Nephron (organoid): ENCODE measurements at regions not wholly inside any gene's neighbourhood (a gene's known extent, or its start where the extent isn't known, plus 50 kb on each side); places are given as distances from the start of the nearest gene placed in this dataset.

Experiments
- H3K27ac Mint-ChIP-seq, 3 experiments: 2 replicates each; pipeline ENCODE4 v1.8.0; 2020; ENCODE audit warnings: mixed read lengths in 3 of 3, mild to moderate bottlenecking in 2 of 3, moderate library complexity in 1 of 3
- H3K27me3 Mint-ChIP-seq: 2 replicates; pipeline ENCODE4 v1.8.0; 2021; ENCODE audit warnings: low read depth, mild to moderate bottlenecking, moderate library complexity, mixed read lengths
- H3K36me3 Mint-ChIP-seq: 2 replicates; pipeline ENCODE4 v1.8.0; 2020; ENCODE audit warnings: low read depth, mixed read lengths
- H3K4me1 Mint-ChIP-seq: 2 replicates; pipeline ENCODE4 v1.8.0; 2020; ENCODE audit warnings: mixed read lengths
- H3K4me3 Mint-ChIP-seq, 3 experiments: 2 replicates each; pipeline ENCODE4 v1.8.0; 2020; ENCODE audit warnings: mild to moderate bottlenecking in 3 of 3, mixed read lengths in 3 of 3, moderate library complexity in 2 of 3
- H3K9me3 Mint-ChIP-seq: 2 replicates; pipeline ENCODE4 v1.8.0; 2020; ENCODE audit warnings: mixed read lengths
- TF ChIP-seq, protein P1 (sequence below), 3 experiments: fragments of 200-600 bp; sonication (generic); IDR thresholded peaks; one replicate each; pipeline ENCODE4 v1.5.0; 2021; ENCODE audit warnings: antibody characterized with exemption in 3 of 3; ENCODE audit not compliant: unreplicated experiment in 3 of 3

DNA sequence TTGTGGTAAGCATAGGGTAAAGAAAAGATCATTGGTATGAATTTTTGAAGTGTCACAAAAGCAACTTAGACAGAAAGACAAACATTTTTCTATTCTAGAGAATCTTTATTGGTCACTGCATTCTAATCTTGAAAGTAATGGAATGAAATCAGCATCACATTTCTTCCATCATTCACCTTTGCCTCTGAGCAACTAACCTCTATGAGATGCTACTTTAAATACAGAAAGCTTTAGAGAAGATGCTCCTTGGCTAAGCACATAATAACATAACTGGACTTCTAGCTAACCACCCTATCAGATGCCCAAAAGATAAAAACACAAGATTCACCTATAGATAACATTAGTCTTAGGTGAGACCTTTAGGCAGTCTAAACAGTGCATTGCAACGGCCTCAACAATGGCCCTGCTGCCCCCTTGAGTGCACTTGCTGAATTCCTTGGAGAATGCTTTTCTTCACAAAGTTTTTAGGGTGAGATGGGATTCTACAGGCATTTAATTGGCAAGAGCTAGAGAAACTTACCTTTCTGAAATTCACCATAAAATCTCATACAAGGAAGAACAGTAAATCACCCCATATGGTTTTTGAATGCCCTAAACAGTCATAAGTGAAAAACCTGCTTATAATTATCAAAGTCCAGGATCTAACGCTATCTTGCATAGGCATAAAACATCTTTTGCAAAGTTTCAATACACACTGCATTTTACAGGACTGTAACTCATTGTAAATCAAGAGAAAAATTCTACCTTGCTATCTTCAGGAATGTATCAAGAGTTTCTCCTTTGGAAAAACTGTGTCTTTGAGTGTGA is 791.3 kb upstream of the CHAC2 start:
- Mint-ChIP-seq H3K27me3 (peaks cover 6% of the 10 kb centered on the region), H3K4me3 (no peak overlapping the region), H3K36me3 (no peaks in the 10 kb centered on the region), H3K27ac (no peak overlapping the region), H3K4me1 (no peaks in the 10 kb centered on the region), H3K9me3 (no peaks in the 10 kb centered on the region)
- TF ChIP-seq, protein P1, sequence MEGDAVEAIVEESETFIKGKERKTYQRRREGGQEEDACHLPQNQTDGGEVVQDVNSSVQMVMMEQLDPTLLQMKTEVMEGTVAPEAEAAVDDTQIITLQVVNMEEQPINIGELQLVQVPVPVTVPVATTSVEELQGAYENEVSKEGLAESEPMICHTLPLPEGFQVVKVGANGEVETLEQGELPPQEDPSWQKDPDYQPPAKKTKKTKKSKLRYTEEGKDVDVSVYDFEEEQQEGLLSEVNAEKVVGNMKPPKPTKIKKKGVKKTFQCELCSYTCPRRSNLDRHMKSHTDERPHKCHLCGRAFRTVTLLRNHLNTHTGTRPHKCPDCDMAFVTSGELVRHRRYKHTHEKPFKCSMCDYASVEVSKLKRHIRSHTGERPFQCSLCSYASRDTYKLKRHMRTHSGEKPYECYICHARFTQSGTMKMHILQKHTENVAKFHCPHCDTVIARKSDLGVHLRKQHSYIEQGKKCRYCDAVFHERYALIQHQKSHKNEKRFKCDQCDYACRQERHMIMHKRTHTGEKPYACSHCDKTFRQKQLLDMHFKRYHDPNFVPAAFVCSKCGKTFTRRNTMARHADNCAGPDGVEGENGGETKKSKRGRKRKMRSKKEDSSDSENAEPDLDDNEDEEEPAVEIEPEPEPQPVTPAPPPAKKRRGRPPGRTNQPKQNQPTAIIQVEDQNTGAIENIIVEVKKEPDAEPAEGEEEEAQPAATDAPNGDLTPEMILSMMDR (IDR thresholded peaks at IDR 0.05; ENCODE audit: unreplicated experiment in 3 of 3): peak; percentile 52 to 64 (median 55)

DNA sequence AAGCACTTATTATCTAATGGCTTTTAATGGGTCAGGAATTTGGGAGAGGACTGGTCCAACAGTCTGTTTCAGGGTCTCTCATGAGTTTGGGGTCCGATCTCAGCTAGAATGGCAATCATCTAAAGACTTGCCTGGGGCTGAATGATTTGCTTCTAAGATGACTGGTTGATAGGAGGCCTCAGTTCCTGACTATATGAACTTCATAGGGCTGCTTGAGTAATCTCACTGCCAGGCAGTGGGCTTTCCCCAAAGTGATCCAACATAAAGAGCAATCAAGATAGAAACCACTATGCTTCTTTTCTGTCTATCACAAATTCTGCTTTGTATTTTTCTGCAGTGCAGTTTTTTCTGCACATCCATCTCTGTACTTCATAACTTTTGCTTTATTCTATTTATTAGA is 793.5 kb upstream of the CHAC2 start:
- Mint-ChIP-seq H3K36me3 (no peaks in the 10 kb centered on the region), H3K9me3 (no peaks in the 10 kb centered on the region), H3K4me1 (no peaks in the 10 kb centered on the region), H3K27ac (no peak overlapping the region), H3K27me3 (no peaks in the 10 kb centered on the region), H3K4me3 (no peak overlapping the region)
- TF ChIP-seq, protein P1 (IDR thresholded peaks at IDR 0.05; ENCODE audit: unreplicated experiment in 3 of 3): no peak

DNA sequence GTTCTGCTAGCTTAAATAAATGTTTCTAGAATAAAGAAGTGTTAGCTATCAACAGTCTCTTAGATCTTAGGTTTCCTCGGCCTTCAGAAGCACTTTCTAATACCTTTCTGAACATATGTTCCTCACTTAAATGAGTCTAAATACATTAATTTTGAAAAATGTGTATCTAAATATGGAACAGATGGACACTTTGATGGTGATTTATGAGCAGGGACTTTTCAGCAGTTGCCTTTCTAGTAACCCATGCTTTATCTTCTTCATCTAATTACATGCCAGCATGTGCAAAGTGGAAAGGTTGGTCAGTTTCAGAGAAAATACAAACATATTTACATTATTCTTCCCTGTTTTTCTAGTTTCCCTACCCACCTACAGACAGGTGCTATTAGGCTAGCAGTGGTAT is 797.0 kb upstream of the CHAC2 start:
- no peaks in the 10 kb centered on the region for H3K4me1 Mint-ChIP-seq
- TF ChIP-seq, protein P1 (IDR thresholded peaks at IDR 0.05; ENCODE audit: unreplicated experiment in 3 of 3): no peak
- H3K36me3 Mint-ChIP-seq: no peaks in the 10 kb centered on the region
- H3K4me3 Mint-ChIP-seq: no peak overlapping the region
- no peaks in the 10 kb centered on the region for H3K9me3 Mint-ChIP-seq
- H3K27ac Mint-ChIP-seq: no peak overlapping the region
- no peaks in the 10 kb centered on the region for H3K27me3 Mint-ChIP-seq

DNA sequence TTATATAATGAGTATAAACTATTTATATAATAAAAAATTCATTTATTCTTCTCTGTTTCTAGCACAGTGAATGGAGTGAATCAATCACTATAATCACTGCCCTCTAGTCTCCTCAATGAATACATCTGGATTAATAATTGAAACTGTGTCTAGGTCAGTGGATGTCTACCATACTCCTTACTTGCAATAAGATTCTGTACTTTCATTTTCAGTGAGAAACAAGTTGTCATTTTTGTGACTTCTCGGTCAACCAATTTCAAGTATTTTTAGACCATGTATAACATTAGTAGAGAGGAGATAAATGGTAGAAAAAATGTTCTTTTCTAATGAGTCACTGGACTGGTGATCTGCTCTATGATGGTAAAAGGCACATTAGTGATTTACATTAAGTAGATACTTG is 799.6 kb upstream of the CHAC2 start:
- Mint-ChIP-seq H3K4me3 (no peak overlapping the region), H3K36me3 (no peaks in the 10 kb centered on the region), H3K27me3 (no peaks in the 10 kb centered on the region), H3K9me3 (no peaks in the 10 kb centered on the region), H3K4me1 (no peaks in the 10 kb centered on the region), H3K27ac (no peak overlapping the region)
- TF ChIP-seq, protein P1 (IDR thresholded peaks at IDR 0.05; ENCODE audit: unreplicated experiment in 3 of 3): no peak

DNA sequence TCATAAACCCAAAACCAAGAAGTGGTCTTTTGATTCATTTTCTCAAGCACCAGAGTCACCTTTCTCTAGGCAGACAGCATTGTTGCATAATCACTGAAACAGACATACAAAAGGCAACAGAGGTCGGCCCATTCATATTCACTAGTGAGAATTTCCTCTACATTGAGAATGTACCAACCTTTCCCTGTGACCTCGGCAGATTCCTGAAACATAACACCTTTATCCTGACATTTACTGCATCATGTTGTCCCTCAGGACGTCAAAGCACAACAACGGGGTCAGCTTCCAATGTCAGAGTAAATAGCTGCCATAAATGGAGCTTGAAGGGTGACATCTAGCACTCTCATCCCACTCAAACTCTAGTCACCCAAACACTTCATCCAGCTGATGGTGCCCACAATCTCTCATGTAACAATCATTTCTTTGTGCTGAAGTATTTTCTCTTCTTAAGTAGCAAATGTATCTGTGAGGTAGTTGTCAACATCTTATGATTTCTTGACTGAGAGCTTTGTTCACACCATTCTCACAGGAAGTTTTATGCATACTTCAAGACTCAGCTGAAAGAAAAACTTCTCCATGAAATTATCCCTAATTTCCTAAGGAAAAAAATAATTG is 802.6 kb upstream of the CHAC2 start:
- TF ChIP-seq, protein P1 (IDR thresholded peaks at IDR 0.05; ENCODE audit: unreplicated experiment in 3 of 3): no peak
- Mint-ChIP-seq H3K27me3 (no peaks in the 10 kb centered on the region), H3K9me3 (no peaks in the 10 kb centered on the region), H3K4me3 (no peak overlapping the region), H3K4me1 (no peaks in the 10 kb centered on the region), H3K36me3 (no peaks in the 10 kb centered on the region), H3K27ac (no peak overlapping the region)

DNA sequence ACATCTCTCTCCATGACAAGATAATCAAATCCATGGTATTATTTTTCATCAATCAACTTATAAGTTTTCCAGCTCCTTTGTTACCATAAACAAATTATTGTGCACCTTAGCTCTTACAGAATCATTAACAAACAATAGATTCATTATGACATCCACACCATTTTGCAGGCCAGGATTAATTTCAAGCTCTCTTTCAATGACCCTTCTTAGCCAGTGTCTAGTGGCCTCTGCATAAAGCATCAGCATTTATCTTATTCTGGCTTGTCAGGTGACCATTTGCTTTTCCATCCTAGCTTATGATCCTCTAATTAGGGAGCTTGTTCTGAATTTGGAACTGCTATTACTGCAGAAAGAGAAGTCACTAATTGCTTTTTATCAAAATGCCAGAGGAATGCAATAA is 806.2 kb upstream of the CHAC2 start:
- H3K36me3 Mint-ChIP-seq: no peaks in the 10 kb centered on the region
- no peak overlapping the region for H3K4me3 Mint-ChIP-seq
- no peaks in the 10 kb centered on the region for H3K27me3 Mint-ChIP-seq
- H3K27ac Mint-ChIP-seq: no peak overlapping the region
- TF ChIP-seq, protein P1 (IDR thresholded peaks at IDR 0.05; ENCODE audit: unreplicated experiment in 3 of 3): no peak
- no peaks in the 10 kb centered on the region for H3K4me1 Mint-ChIP-seq
- no peaks in the 10 kb centered on the region for H3K9me3 Mint-ChIP-seq
